ENCODE measurements at regions not wholly inside any gene's neighbourhood (a gene's known extent, or its start where the extent isn't known, plus 50 kb on each side); places are given as distances from the start of the nearest gene placed in this dataset.

GRCh38 chr22:48423481-48423911 lies 1404.2 kb downstream of the BRD1 start:
- H3K27ac ChIP-seq (ENCODE audit: low read depth, low read length): no peak overlapping the region
- no peaks in the 10 kb centered on the region for H3K9me2 ChIP-seq (replicated peaks; ENCODE audit: insufficient read depth, low read length)
- TF ChIP-seq EZH2phosphoT487 (conservative IDR thresholded peaks at IDR 0.05; ENCODE audit: low read length) (no peak), CTCF (IDR thresholded peaks at IDR 0.05; ENCODE audit: insufficient read depth, low read length, poor library complexity, severe bottlenecking) (no peak)
- H3K79me2 ChIP-seq (ENCODE audit: insufficient read depth, low read length): no peaks in the 10 kb centered on the region
- H3K36me3 ChIP-seq (ENCODE audit: low read length): no peaks in the 10 kb centered on the region
- no peaks in the 10 kb centered on the region for H4K20me1 ChIP-seq (ENCODE audit: low read depth, low read length)
- H3K27me3 ChIP-seq (ENCODE audit: low read length): no peaks in the 10 kb centered on the region
- no peaks in the 10 kb centered on the region for H3K9me3 ChIP-seq (ENCODE audit: insufficient read depth, low read length)
- H3K9ac ChIP-seq (ENCODE audit: low read length): no peak overlapping the region
- no peak overlapping the region for H2AFZ ChIP-seq (ENCODE audit: low read depth, low read length, severe bottlenecking)
- H3K4me2 ChIP-seq (ENCODE audit: low read depth, low read length, poor library complexity, severe bottlenecking): no peak overlapping the region
- no peak overlapping the region for H3K4me3 ChIP-seq (ENCODE audit: insufficient read depth, low read length, poor library complexity, severe bottlenecking)
- H3F3A ChIP-seq (ENCODE audit: insufficient read depth): no peaks in the 10 kb centered on the region

GRCh38 chr22:48422900-48423480 lies 1404.7 kb downstream of the BRD1 start:
- Histone ChIP-seq H3K27ac (ENCODE audit: low read depth, low read length) (no peak overlapping the region), H3K9me3 (ENCODE audit: insufficient read depth, low read length) (no peaks in the 10 kb centered on the region), H3K9me2 (replicated peaks; ENCODE audit: insufficient read depth, low read length) (no peaks in the 10 kb centered on the region), H3K4me3 (ENCODE audit: insufficient read depth, low read length, poor library complexity, severe bottlenecking) (no peak overlapping the region), H3K36me3 (ENCODE audit: low read length) (no peaks in the 10 kb centered on the region), H2AFZ (ENCODE audit: low read depth, low read length, severe bottlenecking) (no peak overlapping the region), H3K79me2 (ENCODE audit: insufficient read depth, low read length) (no peaks in the 10 kb centered on the region), H3F3A (ENCODE audit: insufficient read depth) (no peaks in the 10 kb centered on the region), H3K27me3 (ENCODE audit: low read length) (no peaks in the 10 kb centered on the region), H3K9ac (ENCODE audit: low read length) (no peak overlapping the region), H4K20me1 (ENCODE audit: low read depth, low read length) (no peaks in the 10 kb centered on the region), H3K4me2 (ENCODE audit: low read depth, low read length, poor library complexity, severe bottlenecking) (no peak overlapping the region)
- TF ChIP-seq CTCF (IDR thresholded peaks at IDR 0.05; ENCODE audit: insufficient read depth, low read length, poor library complexity, severe bottlenecking): no peak
- no peak for TF ChIP-seq EZH2phosphoT487 (conservative IDR thresholded peaks at IDR 0.05; ENCODE audit: low read length)

- no peaks in the 10 kb centered on the region for H3K9me3 ChIP-seq (ENCODE audit: insufficient read depth, low read length)
- no peak overlapping the region for H3K27ac ChIP-seq (ENCODE audit: low read depth, low read length)
- TF ChIP-seq CTCF (IDR thresholded peaks at IDR 0.05; ENCODE audit: insufficient read depth, low read length, poor library complexity, severe bottlenecking): no peak
- no peak for TF ChIP-seq EZH2phosphoT487 (conservative IDR thresholded peaks at IDR 0.05; ENCODE audit: low read length)
- no peak overlapping the region for H3K9ac ChIP-seq (ENCODE audit: low read length)
- no peaks in the 10 kb centered on the region for H3K27me3 ChIP-seq (ENCODE audit: low read length)
- H3K36me3 ChIP-seq (ENCODE audit: low read length): no peaks in the 10 kb centered on the region
- no peaks in the 10 kb centered on the region for H3K79me2 ChIP-seq (ENCODE audit: insufficient read depth, low read length)
- no peaks in the 10 kb centered on the region for H3K9me2 ChIP-seq (replicated peaks; ENCODE audit: insufficient read depth, low read length)
- H4K20me1 ChIP-seq (ENCODE audit: low read depth, low read length): no peaks in the 10 kb centered on the region
- no peak overlapping the region for H2AFZ ChIP-seq (ENCODE audit: low read depth, low read length, severe bottlenecking)
- no peak overlapping the region for H3K4me2 ChIP-seq (ENCODE audit: low read depth, low read length, poor library complexity, severe bottlenecking)
- H3F3A ChIP-seq (ENCODE audit: insufficient read depth): no peaks in the 10 kb centered on the region
- no peak overlapping the region for H3K4me3 ChIP-seq (ENCODE audit: insufficient read depth, low read length, poor library complexity, severe bottlenecking)
These were observed 1408.8 kb downstream of the BRD1 start for GRCh38 chr22:48418831-48419230.
